ENCODE measurements at regions not wholly inside any gene's neighbourhood (a gene's known extent, or its start where the extent isn't known, plus 50 kb on each side); places are given as distances from the start of the nearest gene placed in this dataset.

DNA sequence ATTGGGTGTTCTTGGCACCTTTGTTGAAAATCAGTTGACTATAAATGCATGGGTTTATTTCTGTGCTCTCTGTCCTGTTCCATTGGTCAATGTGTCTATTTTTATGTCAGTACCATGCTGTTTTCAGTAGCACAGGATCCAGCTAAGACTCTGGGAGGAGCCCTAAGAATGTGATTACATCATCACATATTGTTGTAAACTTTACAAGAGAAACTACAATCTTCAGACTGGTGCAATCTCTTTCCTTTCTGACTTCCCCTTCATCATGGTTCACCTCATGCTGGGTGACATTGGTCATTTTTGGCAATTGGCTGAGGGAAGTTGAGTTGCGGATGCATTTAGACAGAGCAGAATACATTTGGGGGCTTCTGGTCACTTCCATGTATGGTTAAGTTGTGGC, 88.4 kb downstream of the C21orf91 start:
- H3K27ac ChIP-seq, result no peak overlapping the region
- H3K9me3 ChIP-seq, result no peaks in the 10 kb centered on the region
- no peak for DNase-seq
- no peak for TF ChIP-seq POLR2AphosphoS5 (IDR thresholded peaks at IDR 0.05)
- TF ChIP-seq EP300 (IDR thresholded peaks at IDR 0.05; ENCODE audit: low read depth), result no peak
- TF ChIP-seq, protein P1, sequence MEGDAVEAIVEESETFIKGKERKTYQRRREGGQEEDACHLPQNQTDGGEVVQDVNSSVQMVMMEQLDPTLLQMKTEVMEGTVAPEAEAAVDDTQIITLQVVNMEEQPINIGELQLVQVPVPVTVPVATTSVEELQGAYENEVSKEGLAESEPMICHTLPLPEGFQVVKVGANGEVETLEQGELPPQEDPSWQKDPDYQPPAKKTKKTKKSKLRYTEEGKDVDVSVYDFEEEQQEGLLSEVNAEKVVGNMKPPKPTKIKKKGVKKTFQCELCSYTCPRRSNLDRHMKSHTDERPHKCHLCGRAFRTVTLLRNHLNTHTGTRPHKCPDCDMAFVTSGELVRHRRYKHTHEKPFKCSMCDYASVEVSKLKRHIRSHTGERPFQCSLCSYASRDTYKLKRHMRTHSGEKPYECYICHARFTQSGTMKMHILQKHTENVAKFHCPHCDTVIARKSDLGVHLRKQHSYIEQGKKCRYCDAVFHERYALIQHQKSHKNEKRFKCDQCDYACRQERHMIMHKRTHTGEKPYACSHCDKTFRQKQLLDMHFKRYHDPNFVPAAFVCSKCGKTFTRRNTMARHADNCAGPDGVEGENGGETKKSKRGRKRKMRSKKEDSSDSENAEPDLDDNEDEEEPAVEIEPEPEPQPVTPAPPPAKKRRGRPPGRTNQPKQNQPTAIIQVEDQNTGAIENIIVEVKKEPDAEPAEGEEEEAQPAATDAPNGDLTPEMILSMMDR (IDR thresholded peaks at IDR 0.05), result no peak
- TF ChIP-seq POLR2A (IDR thresholded peaks at IDR 0.05), result no peak
- no peaks in the 10 kb centered on the region for H3K27me3 ChIP-seq
- in situ Hi-C loops (cut with MboI; ENCODE audit: low pct_ligation_motif_present in 1 of 4, low pct_unique_long_range_greater_than_20kb in 1 of 4, low sequenced_read_pairs in 3 of 4) (no loop called here), intact Hi-C loops (cut with DNase I; ENCODE audit: low total_unique reads) (no loop called here)
- H3K4me1 ChIP-seq, result no peaks in the 10 kb centered on the region
- no peaks in the 10 kb centered on the region for H3K36me3 ChIP-seq
- WGBS, 2 donors (ENCODE audit: low coverage in 1 of 2), result 86 to 100% methylated on average over 1 of the region's 1 CpG
- H3K4me3 ChIP-seq, result no peak overlapping the region

DNA sequence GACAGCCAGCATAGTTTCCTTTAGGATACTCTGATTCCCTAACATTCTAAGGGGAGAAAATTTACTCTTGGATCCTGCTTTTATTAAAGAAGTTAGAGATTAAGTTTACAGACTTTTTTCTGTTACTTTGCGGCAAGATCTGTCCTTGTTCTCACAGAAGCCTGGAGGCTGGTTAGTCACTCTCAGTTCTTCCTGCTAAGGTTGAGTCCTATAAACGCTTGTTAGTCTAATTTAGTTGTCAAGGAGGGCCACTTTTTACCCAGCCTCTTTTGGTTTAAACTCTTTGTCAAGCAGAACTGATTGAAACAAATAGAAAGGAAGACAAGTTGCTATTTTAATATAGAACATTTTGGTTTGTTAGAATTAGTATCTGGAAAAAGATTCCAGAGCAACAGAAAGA, 89.7 kb downstream of the C21orf91 start:
- no peaks in the 10 kb centered on the region for H3K9me3 ChIP-seq
- no peak overlapping the region for H3K4me3 ChIP-seq
- WGBS, 2 donors (ENCODE audit: low coverage in 1 of 2), result 75 to 80% methylated on average over 2 of the region's 2 CpGs
- H3K27ac ChIP-seq, result no peak overlapping the region
- no peak for DNase-seq
- H3K27me3 ChIP-seq, result no peaks in the 10 kb centered on the region
- no peaks in the 10 kb centered on the region for H3K4me1 ChIP-seq
- no peaks in the 10 kb centered on the region for H3K36me3 ChIP-seq
- intact Hi-C loops (cut with DNase I; ENCODE audit: low total_unique reads), result no loop called here
- in situ Hi-C loops (cut with MboI; ENCODE audit: low pct_ligation_motif_present in 1 of 4, low pct_unique_long_range_greater_than_20kb in 1 of 4, low sequenced_read_pairs in 3 of 4), result no loop called here
- TF ChIP-seq, protein P1 (IDR thresholded peaks at IDR 0.05), result no peak
- TF ChIP-seq POLR2AphosphoS5 (IDR thresholded peaks at IDR 0.05) (no peak), EP300 (IDR thresholded peaks at IDR 0.05; ENCODE audit: low read depth) (no peak), POLR2A (IDR thresholded peaks at IDR 0.05) (no peak)

DNA sequence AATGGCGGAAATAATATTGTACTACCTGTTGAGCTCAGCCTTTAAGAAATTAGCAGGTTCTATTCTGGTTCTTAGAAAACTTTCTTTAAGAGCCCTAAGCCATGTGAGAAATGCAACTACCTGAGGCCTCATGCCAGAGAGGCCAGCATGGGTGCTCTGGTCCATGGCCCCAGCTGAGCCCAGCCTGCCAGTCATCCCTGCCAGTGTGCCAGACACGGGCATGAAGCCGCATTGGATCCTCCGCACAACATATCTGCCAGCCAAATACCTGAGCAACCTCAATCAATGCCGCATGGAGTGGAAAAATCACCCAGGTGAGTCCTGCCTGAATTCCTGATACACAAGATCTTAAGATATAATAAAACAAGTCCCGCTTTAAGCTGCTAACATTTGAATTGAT, 91.8 kb downstream of the C21orf91 start:
- Histone ChIP-seq H3K4me1 (no peaks in the 10 kb centered on the region), H3K9me3 (no peaks in the 10 kb centered on the region), H3K36me3 (no peaks in the 10 kb centered on the region), H3K4me3 (no peak overlapping the region), H3K27me3 (no peaks in the 10 kb centered on the region), H3K27ac (no peak overlapping the region)
- in situ Hi-C loops (cut with MboI; ENCODE audit: low pct_ligation_motif_present in 1 of 4, low pct_unique_long_range_greater_than_20kb in 1 of 4, low sequenced_read_pairs in 3 of 4) (no loop called here), intact Hi-C loops (cut with DNase I; ENCODE audit: low total_unique reads) (no loop called here)
- DNase-seq, result no peak
- TF ChIP-seq, protein P1 (IDR thresholded peaks at IDR 0.05), result no peak
- no peak for TF ChIP-seq POLR2AphosphoS5 (IDR thresholded peaks at IDR 0.05)
- no peak for TF ChIP-seq POLR2A (IDR thresholded peaks at IDR 0.05)
- no peak for TF ChIP-seq EP300 (IDR thresholded peaks at IDR 0.05; ENCODE audit: low read depth)
- 80 to 87% methylated on average over 3 to 6 of the region's 6 CpGs for WGBS, 2 donors (ENCODE audit: low coverage in 1 of 2)

DNA sequence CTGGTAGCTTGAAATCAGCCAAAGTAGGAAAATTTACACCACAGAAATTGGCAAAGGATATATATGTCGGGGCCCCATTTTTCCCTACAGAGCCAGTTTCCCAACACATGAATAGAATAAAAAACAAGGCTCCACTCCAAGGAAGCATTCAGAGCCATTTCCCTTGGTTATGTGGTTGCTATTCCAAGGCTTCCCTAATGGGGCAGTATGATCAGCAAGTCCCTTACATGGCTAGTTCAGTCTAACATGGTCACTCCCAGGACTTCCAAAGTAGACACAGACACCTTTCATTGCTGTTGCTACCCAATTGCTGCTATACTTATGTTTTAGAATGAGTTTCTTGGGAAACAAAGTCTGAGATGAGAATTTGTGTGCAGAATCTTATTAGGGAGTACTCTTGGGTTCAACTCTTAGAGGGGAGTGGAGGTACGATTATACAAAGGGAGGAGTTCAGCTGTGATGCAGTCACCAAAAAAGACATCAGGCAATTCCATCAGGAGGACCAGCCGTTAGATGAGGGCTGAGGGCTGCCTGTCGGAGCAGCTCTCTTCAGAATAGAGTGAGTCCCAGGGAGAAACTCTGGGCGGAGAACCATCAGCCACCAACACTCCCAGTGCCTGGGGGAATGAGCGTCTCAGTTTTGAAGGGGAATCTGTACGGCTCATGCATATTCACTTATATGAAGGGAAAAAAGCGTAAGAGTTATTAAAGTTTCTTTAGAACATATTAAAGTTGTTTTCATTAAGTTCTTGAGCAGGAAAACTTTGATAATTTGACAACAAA, 92.9 kb downstream of the C21orf91 start:
- Histone ChIP-seq H3K27ac (no peak overlapping the region), H3K4me1 (no peaks in the 10 kb centered on the region), H3K36me3 (no peaks in the 10 kb centered on the region), H3K9me3 (no peaks in the 10 kb centered on the region), H3K27me3 (no peaks in the 10 kb centered on the region), H3K4me3 (no peak overlapping the region)
- 87 to 100% methylated on average over 7 to 8 of the region's 8 CpGs for WGBS, 2 donors (ENCODE audit: low coverage in 1 of 2)
- no peak for DNase-seq
- in situ Hi-C loops (cut with MboI; ENCODE audit: low pct_ligation_motif_present in 1 of 4, low pct_unique_long_range_greater_than_20kb in 1 of 4, low sequenced_read_pairs in 3 of 4), result no loop called here
- intact Hi-C loops (cut with DNase I; ENCODE audit: low total_unique reads), result no loop called here
- TF ChIP-seq POLR2A (IDR thresholded peaks at IDR 0.05), result no peak
- TF ChIP-seq, protein P1 (IDR thresholded peaks at IDR 0.05), result no peak
- TF ChIP-seq EP300 (IDR thresholded peaks at IDR 0.05; ENCODE audit: low read depth), result no peak
- no peak for TF ChIP-seq POLR2AphosphoS5 (IDR thresholded peaks at IDR 0.05)

Measured in transverse colon (tissue), 4 donors.